ENCODE measurements at regions not wholly inside any gene's neighbourhood (a gene's known extent, or its start where the extent isn't known, plus 50 kb on each side); places are given as distances from the start of the nearest gene placed in this dataset.

GRCh38 chr7:108716783-108717182 lies 147.1 kb downstream of the DNAJB9 start:
- TF ChIP-seq CTCF (IDR thresholded peaks at IDR 0.05) (no peak), POLR2A (IDR thresholded peaks at IDR 0.05) (no peak)

Data from uterus (tissue), 2 donors.